ENCODE measurements at regions not wholly inside any gene's neighbourhood (a gene's known extent, or its start where the extent isn't known, plus 50 kb on each side); places are given as distances from the start of the nearest gene placed in this dataset.

DNA sequence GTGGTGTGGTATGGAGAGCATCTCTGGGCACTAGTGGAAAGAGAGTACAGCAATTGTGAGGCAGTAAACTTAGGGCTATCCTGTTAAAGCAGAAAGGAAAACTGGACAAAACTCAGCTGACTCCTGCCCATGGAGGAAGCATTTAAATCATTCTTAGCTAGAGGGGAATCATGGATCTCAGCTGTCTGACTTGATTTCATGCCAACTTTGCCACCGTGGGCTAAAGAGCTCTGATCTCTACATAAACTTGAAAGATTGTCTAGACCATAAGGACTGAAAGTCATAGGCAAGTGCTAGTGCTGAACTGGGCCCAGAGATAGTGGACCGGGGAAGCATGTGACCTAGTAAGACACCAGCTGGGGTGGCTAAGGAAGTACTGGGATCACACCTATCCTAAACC, 651.8 kb downstream of the COL12A1 start:
- TF ChIP-seq POLR2A (IDR thresholded peaks at IDR 0.05), result no peak
- TF ChIP-seq, protein P1, sequence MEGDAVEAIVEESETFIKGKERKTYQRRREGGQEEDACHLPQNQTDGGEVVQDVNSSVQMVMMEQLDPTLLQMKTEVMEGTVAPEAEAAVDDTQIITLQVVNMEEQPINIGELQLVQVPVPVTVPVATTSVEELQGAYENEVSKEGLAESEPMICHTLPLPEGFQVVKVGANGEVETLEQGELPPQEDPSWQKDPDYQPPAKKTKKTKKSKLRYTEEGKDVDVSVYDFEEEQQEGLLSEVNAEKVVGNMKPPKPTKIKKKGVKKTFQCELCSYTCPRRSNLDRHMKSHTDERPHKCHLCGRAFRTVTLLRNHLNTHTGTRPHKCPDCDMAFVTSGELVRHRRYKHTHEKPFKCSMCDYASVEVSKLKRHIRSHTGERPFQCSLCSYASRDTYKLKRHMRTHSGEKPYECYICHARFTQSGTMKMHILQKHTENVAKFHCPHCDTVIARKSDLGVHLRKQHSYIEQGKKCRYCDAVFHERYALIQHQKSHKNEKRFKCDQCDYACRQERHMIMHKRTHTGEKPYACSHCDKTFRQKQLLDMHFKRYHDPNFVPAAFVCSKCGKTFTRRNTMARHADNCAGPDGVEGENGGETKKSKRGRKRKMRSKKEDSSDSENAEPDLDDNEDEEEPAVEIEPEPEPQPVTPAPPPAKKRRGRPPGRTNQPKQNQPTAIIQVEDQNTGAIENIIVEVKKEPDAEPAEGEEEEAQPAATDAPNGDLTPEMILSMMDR (IDR thresholded peaks at IDR 0.05), result no peak
